ENCODE measurements at regions not wholly inside any gene's neighbourhood (a gene's known extent, or its start where the extent isn't known, plus 50 kb on each side); places are given as distances from the start of the nearest gene placed in this dataset.

GRCh38 chr3:181764544-181764943, 52.8 kb downstream of the SOX2 start:
- DNase-seq, result no peak

GRCh38 chr3:181770296-181770695, 58.6 kb downstream of the SOX2 start:
- DNase-seq, result no peak

GRCh38 chr3:181771120-181771519, 59.4 kb downstream of the SOX2 start:
- DNase-seq, result no peak

GRCh38 chr3:181772166-181772565, 60.4 kb downstream of the SOX2 start:
- DNase-seq, result no peak

- DNase-seq, result no peak
These were observed 62.2 kb downstream of the SOX2 start for GRCh38 chr3:181773921-181774320.

DNA sequence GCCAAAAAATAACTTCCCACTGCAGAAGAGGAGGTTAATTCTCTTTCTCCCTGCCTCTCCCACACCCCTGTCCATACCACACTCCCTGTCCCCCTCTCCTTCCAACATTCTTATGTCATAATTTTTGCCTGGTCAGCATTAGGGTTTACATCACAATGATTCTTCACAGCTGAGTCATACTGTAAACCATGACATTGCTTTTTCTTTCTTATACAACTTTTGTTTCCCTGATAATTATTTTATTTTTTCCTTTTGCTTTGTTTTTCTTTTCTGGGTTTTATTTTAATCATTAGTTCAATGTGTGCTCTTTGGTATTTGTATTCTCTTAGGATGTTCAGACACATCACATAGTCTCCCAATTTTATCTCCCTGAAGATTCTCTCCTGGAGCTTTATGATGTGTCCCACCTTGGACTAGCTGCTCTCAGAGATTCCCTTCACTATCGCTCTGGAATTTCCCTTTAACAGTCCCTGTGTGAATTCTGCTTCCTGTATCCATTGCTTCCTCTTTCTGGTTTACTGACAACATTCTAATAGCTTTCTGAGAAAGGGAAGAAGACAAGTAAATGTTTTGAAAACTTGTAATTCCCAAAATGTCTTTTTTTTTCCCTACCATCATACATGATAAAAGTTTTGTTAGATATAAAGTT, 70.7 kb downstream of the SOX2 start:
- no peak for DNase-seq

DNA sequence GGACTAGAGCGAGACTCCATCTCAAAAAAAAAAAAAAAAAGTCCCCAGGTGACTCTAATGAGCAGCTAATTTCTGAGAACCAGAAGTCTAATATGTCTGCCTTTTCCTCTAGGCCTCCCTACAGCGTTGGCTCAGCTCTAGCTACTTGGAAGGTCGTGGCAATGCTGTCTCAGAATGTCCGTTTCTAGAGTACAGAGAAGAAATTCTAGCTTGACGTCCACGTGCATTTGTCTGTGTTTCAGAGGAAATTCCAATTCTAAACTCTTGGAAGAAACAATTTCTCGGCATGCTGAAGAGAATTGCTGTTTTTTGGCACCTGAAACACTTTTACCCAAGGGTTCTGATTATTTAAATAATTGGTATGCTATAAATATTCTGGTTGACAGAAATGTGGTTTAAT, 78.8 kb downstream of the SOX2 start:
- DNase-seq, result no peak

DNA sequence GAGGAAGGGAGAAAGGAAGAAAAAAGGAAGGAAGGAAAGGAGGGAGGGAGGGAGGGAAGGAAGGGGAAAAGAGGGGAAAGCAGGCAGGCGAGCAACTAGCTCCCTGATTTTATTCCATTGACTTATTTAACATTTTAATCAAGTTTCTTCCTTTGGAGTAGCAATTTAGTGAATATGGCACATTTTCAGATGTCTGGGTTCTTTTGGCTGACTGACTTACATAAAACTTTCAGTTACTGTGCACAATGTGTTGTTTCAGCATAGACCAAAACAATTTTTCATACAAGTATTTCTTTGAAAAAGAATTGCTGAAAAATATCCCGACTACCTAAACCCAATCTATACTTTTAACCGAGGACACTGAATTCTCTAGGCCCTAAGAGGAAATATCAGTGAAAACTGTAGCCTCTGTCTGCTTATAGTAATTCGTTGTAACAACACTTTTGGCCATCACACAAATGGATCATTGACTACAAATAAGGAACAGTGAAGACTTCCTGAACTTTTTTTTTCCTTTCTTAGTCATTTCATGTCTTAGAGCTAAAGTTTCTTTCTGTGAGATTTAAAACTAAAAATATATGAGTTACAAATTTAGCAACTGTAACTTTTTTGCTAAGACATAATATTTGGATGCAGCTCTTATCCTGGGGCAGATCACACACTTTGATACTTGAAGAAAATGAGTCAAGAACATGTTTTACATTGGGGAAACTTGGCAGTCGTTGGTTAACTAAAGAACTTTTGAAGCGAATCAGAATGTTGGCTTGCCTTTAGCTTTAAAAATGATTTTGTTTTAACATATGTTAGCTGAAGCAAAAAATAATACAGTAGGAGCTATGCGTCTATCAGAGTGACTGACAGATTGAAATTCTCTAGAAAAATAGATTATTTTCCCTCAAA, 79.6 kb downstream of the SOX2 start:
- no peak for DNase-seq

- DNase-seq, result no peak
These were observed 81.3 kb downstream of the SOX2 start for GRCh38 chr3:181793006-181793405.

DNA sequence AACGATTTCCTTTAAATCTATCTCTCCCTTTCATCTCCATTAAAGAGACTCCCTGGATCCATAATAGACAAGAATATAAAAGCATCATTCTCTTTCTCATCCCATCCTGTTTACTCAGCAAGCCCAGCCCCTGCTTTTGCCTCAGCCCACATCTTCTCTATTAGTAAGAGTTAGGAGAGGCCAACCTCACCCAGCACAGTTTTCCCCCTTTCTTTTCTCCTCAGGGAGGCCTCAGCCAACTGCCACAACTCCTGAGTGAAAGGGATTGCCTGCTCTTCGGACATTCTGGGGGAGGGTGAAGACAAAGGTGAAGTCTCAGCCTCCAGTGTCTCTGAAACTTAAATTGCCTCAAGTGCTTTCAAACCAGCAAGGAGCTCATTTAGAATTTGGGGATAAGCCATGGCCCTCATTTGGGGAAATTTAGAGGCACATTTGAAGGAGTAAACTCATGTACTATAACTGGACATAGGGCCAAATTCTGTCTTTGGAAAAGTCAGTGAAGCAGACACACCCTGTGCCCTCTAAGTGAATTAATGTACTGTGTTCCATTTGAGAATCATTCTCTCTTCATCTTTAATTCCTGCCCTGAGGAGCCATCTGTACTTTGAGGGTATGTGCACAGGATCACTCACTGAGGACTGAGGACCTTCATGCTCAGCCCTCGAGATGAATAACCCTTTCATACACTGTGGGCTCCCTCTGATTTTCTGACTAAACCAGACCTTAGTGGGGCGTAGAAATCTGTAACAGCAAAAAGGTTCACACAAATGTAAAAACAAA, 82.5 kb downstream of the SOX2 start:
- DNase-seq, result no peak

DNA sequence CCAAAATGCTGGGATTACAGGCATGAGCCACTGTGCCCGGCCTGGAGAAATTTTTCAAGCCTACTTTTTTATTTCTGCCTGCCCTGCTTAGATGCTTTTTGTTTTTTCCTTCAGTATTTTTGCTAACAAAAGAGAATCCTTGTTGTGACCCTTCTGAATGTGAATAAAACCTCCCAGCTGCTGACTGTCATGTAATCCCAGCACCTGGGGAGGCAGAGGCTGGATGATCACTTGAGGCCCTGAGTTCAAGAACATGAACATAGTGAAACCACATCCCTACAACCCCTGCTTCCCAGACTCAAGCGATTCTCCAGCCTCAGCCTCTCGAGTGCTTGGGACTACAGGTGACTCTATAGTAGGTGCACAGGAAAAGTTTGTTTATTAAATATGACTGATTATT, 84.9 kb downstream of the SOX2 start:
- DNase-seq, result no peak

GRCh38 chr3:181797431-181797830, 85.7 kb downstream of the SOX2 start:
- DNase-seq, result no peak

GRCh38 chr3:181805703-181806102, 94.0 kb downstream of the SOX2 start:
- DNase-seq, result no peak

DNA sequence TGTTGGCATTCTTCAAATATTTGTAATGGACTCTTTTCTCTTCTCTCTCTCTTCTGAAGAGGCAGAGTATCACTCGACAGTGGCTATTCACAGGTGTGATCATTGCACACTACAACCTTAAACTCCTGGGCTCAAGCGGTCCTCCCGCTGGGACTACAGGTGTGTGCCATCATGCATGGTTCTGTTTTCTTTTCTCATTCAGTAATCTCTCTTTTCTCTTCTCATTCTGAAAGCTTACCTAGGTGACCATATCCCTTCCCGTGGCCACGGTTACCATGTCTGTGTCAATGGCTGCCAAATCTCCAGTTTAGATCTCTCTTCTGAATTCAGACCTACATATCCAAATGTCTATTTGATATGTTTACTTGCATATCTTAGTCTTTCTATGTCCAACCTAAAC, 96.3 kb downstream of the SOX2 start:
- no peak for DNase-seq

- DNase-seq, result no peak
These were observed 112.0 kb downstream of the SOX2 start for GRCh38 chr3:181823716-181824115.

DNA sequence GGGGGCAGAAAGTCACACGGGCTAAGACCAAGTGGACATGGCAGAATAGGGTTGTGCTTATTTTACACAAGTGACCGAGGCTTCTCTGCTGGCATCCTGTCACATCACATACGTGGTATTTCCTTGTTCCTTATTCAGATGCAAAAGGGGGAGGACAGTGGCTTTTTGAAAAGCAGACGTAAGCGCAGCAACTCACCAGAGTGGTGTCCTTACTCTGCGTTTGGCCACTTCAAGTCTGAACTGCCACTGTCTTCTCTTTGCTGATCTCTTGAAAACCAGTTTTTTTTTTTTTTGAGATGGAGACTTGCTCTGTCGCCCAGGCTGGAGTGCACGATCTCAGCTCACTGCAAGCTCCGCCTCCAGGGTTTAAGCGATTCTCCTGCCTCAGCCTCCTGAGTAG, 113.2 kb downstream of the SOX2 start:
- no peak for DNase-seq

DNA sequence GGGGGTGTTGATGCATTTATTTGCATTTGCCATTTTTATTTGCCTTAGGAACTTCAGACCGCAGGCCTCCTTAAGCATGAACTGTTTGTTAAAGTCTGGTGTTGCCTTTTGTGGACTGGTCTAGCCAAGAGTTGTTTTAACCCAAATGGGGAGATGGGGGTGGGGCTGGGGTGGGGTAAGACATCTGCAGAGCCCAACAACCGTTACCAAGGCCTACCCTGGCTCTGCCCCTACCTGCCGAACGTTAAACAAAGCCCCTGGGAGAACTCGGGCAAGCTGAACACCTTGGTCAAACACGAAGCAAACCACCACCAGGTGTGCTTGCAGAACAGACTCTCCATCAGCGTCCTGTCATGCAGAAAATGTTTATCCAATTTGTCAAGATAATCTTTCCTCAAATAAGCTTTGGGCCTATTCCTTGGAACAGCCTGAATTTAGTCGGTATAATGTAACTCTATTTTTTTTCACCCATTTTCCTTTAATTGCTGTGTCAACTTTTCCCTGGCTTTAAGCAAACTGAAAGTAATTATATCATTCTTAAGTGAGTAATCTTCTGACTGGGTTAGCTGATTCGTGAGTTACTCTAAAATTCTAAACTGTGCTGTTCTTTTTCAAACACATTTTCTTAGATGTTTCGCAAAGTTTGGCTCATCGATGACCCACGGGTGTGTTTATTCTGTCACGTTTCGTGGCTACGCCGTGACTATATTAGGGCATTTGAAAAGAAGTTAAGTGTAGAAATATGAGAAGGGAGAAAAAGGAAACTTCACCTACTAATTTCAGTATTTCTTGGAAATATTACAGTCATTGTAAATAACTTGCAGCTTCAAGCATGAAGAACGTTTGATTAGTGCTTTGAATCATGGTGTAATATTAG, 127.6 kb downstream of the SOX2 start:
- DNase-seq, result no peak

DNA sequence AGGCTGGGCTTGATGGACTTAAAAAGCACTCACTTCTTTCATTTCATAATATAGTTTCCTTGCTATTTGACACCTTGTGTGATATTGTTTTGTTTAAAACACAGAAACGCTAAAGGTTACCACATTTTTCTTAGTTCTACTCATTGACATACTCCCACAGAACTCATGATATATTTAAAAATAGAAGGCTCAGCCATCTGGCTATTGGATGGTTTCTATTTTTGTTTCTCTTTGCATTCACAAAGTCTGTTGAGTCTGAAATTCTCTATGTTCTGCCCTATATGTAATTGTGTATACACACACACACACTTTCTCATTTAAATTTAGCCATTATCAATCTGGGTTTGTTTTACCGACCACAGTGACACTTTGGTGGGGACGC, 128.2 kb downstream of the SOX2 start:
- DNase-seq, result no peak

GRCh38 chr3:181844211-181844610, 132.5 kb downstream of the SOX2 start:
- no peak for DNase-seq

DNA sequence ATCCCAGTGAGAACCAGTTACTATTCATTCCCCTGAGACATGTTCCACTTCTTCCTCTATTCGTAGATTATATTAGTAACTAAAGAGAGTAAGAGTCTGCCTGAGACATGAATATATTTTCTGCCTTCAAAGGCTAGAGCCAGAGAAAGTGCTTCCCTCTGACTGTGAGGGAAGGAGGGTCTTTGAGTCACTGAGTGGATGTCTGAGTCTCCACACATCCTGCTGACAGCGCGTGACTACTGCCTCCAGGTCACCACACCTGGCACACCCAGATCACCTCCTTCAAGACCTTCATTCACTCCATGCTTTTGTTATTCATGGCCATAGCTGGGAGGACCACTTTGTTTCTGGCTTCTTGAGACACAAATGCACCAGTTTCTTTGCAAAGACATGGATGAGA, 135.6 kb downstream of the SOX2 start:
- DNase-seq, result no peak

DNA sequence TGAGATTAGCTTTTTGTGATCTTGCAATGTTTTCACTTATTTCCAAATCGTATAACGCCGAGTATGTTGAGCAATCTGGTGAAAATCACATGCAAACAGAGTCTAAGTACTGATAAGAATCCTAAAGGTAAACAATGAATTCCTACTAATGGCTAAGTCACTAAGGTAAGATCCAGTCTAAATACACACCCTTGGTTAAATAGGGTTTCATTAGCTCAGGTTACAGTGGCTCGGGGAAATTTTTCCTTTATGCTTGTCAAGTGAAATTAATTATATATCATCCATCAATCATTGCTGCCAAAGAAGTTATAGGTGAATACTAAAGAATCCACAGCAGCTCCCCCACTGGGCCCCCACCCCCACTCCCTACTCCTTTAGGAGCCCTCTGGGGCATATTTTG, 139.3 kb downstream of the SOX2 start:
- no peak for DNase-seq

DNA sequence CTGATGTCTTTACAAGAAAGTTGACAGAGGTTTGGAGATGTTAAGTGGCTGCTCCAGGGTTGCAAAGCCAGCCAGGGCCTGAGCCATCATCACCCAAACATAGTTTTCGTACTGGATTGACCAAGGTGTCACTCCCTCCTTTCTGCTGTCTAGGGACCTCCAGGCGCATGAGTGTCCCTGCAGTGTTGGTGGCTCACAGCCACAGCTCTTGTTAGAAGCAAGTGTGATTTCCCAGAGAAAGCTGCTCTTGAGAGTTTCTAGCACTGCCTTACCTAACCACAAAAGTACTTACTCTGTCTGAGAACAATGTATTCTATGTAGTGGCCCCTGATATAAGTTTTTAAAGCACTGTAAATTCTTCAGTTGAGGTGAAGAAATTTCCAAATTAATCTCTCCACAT, 144.1 kb downstream of the SOX2 start:
- DNase-seq, result no peak

DNA sequence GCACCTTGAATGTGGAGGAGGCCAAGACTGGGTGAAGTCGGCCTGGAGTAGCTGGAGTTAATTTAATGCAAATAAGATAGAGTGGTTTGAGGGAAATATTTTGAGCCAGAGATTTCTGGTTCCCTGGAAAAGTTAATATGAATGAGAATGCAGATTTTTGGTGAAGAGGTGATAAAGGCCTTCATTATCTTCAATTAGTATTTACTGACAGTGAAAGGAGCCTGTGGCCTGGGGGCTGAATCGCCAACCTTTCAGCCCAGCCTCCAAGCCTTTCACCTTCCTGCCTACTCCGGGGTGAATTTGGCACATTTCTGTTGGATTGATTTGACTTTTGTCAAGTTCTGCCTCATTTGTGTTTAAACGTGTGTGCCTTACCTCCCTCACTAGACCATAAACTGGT, 147.8 kb downstream of the SOX2 start:
- no peak for DNase-seq
